SK-N-MC (cell line): ENCODE measurements at regions not wholly inside any gene's neighbourhood (a gene's known extent, or its start where the extent isn't known, plus 50 kb on each side); places are given as distances from the start of the nearest gene placed in this dataset.

Source experiments
- DNase-seq: peaks from one replicate; pipeline ENCODE4 v3.0.0-alpha.2; 2011; ENCODE audit warnings: low read depth, low spot score
- H3K27ac ChIP-seq: fragments of 200-600 bp; sonication (generic); 2 replicates; pipeline ENCODE4 v1.5.1; 2016; ENCODE audit warnings: mixed run types
- H3K36me3 ChIP-seq: fragments of 200-600 bp; sonication (generic); 2 replicates; pipeline ENCODE4 v1.6.1; 2017; ENCODE audit warnings: antibody characterized with exemption, low read length, mixed read lengths; ENCODE audit not compliant: insufficient read depth
- H3K4me3 ChIP-seq: fragments of 200-600 bp; sonication (generic); 2 replicates; pipeline ENCODE4 v1.5.1; 2016
- H3K9ac ChIP-seq: fragments of 200-600 bp; sonication (generic); 2 replicates; pipeline ENCODE4 v1.8.0; 2017; ENCODE audit warnings: mixed run types, mixed read lengths; ENCODE audit not compliant: insufficient read length
- H3K9me3 ChIP-seq: fragments of 200-600 bp; sonication (generic); 2 replicates; pipeline ENCODE4 v1.6.1; 2017; ENCODE audit warnings: low read depth, mild to moderate bottlenecking, antibody characterized with exemption, low read length, moderate library complexity, mixed read lengths
- EZH2 ChIP-seq: fragments of 200-600 bp; sonication (generic); IDR thresholded peaks from one replicate; pipeline ENCODE4 v1.6.1; 2017; ENCODE audit warnings: antibody characterized with exemption
- FOXP2 ChIP-seq: optimal IDR thresholded peaks from 2 replicates; pipeline ENCODE3; 2011; ENCODE audit warnings: mild to moderate bottlenecking, moderate library complexity; ENCODE audit not compliant: insufficient read depth; ENCODE audit errors: extremely low read length, control extremely low read depth
- POLR2AphosphoS5 ChIP-seq: IDR thresholded peaks from 2 replicates; pipeline ENCODE4 v1.6.1; 2012; ENCODE audit warnings: mild to moderate bottlenecking, low read depth, low read length, borderline replicate concordance

- H3K9ac ChIP-seq: peak overlapping the region; percentile 82
- TF ChIP-seq POLR2AphosphoS5 (peak; percentile 91), FOXP2 (peak; percentile 35), EZH2 (no peak)
- H3K9me3 ChIP-seq: no peaks in the 10 kb centered on the region
- no peaks in the 10 kb centered on the region; the same call in 1 of the 2 replicates for H3K36me3 ChIP-seq
- no peak overlapping the region for H3K4me3 ChIP-seq
- DNase-seq: peak; percentile 100
- H3K27ac ChIP-seq: peak overlapping the region; percentile 100
Observed at GRCh38 chr3:189500798-189501495, 130.2 kb upstream of the TP63 start.

DNA sequence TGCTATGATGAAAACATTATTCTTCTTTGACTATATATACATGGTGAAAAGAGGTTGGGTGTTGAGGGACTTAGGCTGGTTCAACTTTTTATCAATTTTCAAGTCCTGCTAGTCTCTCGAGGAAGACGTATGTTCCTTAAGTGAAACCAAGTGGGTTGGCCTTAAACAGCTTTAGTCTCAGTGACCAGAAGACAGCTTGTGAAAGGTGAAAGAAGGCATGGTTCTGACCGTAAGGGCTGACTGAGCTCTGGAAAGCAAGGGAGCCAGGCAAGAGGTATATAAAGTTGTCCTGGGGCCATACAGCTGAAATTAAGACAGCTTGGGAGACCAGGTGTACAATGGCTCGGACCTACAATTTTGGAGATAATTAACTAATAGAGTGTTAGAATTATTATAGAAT is 128.9 kb upstream of the TP63 start:
- H3K9me3 ChIP-seq: no peaks in the 10 kb centered on the region

DNA sequence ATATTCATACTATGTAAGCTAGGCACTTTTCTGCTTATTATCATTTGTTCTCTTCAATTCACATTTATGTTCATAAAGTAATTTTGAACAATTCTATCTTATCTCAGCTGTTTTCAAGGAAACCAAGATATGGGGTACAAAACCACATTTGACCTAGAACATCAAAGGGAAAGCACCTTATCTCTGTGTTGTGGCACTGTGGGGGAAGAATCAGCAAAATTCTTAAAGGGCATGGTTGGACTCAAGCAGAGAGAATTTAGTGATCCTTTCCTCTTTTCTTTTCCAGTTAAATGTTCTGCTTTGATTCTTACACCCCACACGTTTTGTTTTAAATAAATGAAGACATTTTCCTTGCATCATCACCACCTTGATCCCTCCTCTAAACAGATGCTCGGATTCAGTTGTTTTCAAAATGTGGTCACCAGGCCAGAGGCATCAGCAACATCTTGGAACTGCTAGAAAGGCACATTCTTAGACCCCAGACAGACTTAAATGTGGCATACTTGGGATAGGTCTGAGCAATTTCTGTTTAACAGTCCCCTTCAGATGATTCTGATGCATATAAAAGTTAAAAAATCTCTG is 128.4 kb upstream of the TP63 start:
- Histone ChIP-seq H3K9ac (peak overlapping the region; percentile 82), H3K27ac (peak overlapping the region; percentile 100), H3K9me3 (no peaks in the 10 kb centered on the region), H3K4me3 (no peak overlapping the region), H3K36me3 (peaks cover 9% of the 10 kb centered on the region; the same call in 1 of the 2 replicates)
- TF ChIP-seq POLR2AphosphoS5 (no peak; the same call in 1 of the 2 replicates), FOXP2 (no peak), EZH2 (no peak)
- DNase-seq: no peak

More for the DNA sequence above, 128.9 kb upstream of the TP63 start:
- H3K9ac ChIP-seq: peak overlapping the region; percentile 82
- peaks cover 6% of the 10 kb centered on the region; the same call in 1 of the 2 replicates for H3K36me3 ChIP-seq
- TF ChIP-seq EZH2: no peak
- TF ChIP-seq POLR2AphosphoS5: no peak
- no peak for TF ChIP-seq FOXP2
- peak overlapping the region; percentile 100 for H3K27ac ChIP-seq
- DNase-seq: no peak
- no peak overlapping the region for H3K4me3 ChIP-seq

- Histone ChIP-seq H3K9me3 (no peaks in the 10 kb centered on the region), H3K4me3 (0 out of 2 replicates have a peak overlapping the region, but pooled peaks have one; percentile 2), H3K27ac (peak overlapping the region; percentile 90), H3K36me3 (peaks cover 12% of the 10 kb centered on the region; the same call in 1 of the 2 replicates), H3K9ac (peak overlapping the region; percentile 16)
- no peak for TF ChIP-seq FOXP2
- DNase-seq: no peak
Observed at GRCh38 chr3:189507856-189508255, 123.3 kb upstream of the TP63 start.

GRCh38 chr3:189508784-189509501 is 122.2 kb upstream of the TP63 start:
- peak; percentile 22; the same call in 1 of the 2 replicates for TF ChIP-seq POLR2AphosphoS5
- TF ChIP-seq FOXP2: peak; percentile 47
- TF ChIP-seq EZH2: no peak
- peak overlapping the region; percentile 16 for H3K9ac ChIP-seq
- no peaks in the 10 kb centered on the region for H3K9me3 ChIP-seq
- DNase-seq: peak; percentile 93
- H3K27ac ChIP-seq: peak overlapping the region; percentile 90
- peaks cover 12% of the 10 kb centered on the region; the same call in 1 of the 2 replicates for H3K36me3 ChIP-seq
- peak overlapping the region; percentile 28 for H3K4me3 ChIP-seq

DNA sequence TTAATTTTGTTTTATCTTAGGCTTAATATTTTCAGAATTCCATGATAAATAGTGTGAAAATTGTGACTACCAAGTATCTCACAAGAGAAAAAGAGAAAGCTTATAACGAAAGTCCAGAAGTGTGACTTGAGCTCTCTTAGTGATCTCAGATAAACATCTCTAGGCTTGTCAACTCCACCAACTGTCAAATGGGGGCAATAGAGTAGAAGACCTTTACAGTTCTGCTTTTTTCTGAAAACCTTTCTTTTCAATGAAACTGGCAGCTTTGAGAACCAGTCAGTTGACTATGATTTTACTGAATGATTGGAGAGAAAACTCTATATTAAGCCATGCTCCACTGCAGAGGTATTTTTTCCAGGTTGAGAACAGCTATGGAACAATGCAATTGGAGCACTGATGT is 119.2 kb upstream of the TP63 start:
- no peak for DNase-seq
- Histone ChIP-seq H3K9me3 (no peaks in the 10 kb centered on the region), H3K9ac (no peak overlapping the region), H3K27ac (no peak overlapping the region), H3K36me3 (peaks cover 9% of the 10 kb centered on the region; the same call in 1 of the 2 replicates), H3K4me3 (no peak overlapping the region)
- TF ChIP-seq POLR2AphosphoS5: no peak
- TF ChIP-seq EZH2: no peak
- TF ChIP-seq FOXP2: no peak

- Histone ChIP-seq H3K36me3 (peaks cover 2% of the 10 kb centered on the region; the same call in 1 of the 2 replicates), H3K4me3 (no peak overlapping the region), H3K27ac (no peak overlapping the region), H3K9me3 (no peaks in the 10 kb centered on the region), H3K9ac (no peak overlapping the region)
- DNase-seq: no peak
- no peak for TF ChIP-seq EZH2
- TF ChIP-seq FOXP2: no peak
- TF ChIP-seq POLR2AphosphoS5: no peak
Observed at GRCh38 chr3:189512821-189513220, 118.4 kb upstream of the TP63 start.
